Gastroesophageal sphincter (tissue), 4 donors: ENCODE measurements at regions not wholly inside any gene's neighbourhood (a gene's known extent, or its start where the extent isn't known, plus 50 kb on each side); places are given as distances from the start of the nearest gene placed in this dataset.

Source experiments
- ATAC-seq: fragments of 150-250 bp; one replicate; pipeline ENCODE4 v1.9.1; 2016; ENCODE audit warnings: mild to moderate bottlenecking, moderate library complexity
- H3K27ac ChIP-seq, 4 donors: fragments of 200-600 bp; sonication (generic) in 3 of 4; 1 replicate in 3 of 4; 2 replicates in 1 of 4; pipeline ENCODE4 v1.5.1; 2016 to 2019
- H3K27me3 ChIP-seq: fragments of 200-600 bp; sonication (generic); one replicate; pipeline ENCODE4 v1.5.1; 2019
- H3K36me3 ChIP-seq, 2 donors: fragments of 200-600 bp; sonication (generic); one replicate each; pipeline ENCODE4 v1.5.1; 2019; ENCODE audit warnings: control low read depth in 1 of 2
- H3K4me1 ChIP-seq, 3 donors: fragments of 200-600 bp; sonication (generic); 1 replicate in 2 of 3; 2 replicates in 1 of 3; pipeline ENCODE4 v1.5.1; 2016 to 2019; ENCODE audit warnings: control low read depth in 2 of 3
- H3K4me3 ChIP-seq, 2 donors: fragments of 200-600 bp; sonication (generic); one replicate each; pipeline ENCODE4 v1.5.1; 2019; ENCODE audit warnings: mild to moderate bottlenecking in 1 of 2, moderate library complexity in 1 of 2
- H3K9me3 ChIP-seq, 3 donors: fragments of 200-600 bp; sonication (generic); one replicate each; pipeline ENCODE4 v1.5.1; 2017 to 2019; ENCODE audit warnings: control low read depth in 2 of 3
- CTCF ChIP-seq, 4 experiments: fragments of 200-600 bp in 2 of 4; fragments of 450-650 bp in 2 of 4; sonication (generic) in 1 of 4; IDR thresholded peaks; one replicate each; pipeline ENCODE4 v1.5.1; 2017 to 2019; ENCODE audit warnings: antibody characterized with exemption in 4 of 4, mild to moderate bottlenecking in 2 of 4, moderate library complexity in 2 of 4
- EP300 ChIP-seq: sonication (generic); formaldehyde crosslinking; IDR thresholded peaks from one replicate; pipeline ENCODE4 v1.6.1; 2017; ENCODE audit warnings: antibody characterized with exemption, mild to moderate bottlenecking
- POLR2A ChIP-seq, 2 donors: fragments of 450-650 bp; IDR thresholded peaks; one replicate each; pipeline ENCODE4 v1.6.1; 2017; ENCODE audit warnings: antibody characterized with exemption in 2 of 2, mild to moderate bottlenecking in 2 of 2, moderate library complexity in 1 of 2
- POLR2AphosphoS5 ChIP-seq: sonication (generic); formaldehyde crosslinking; IDR thresholded peaks from one replicate; pipeline ENCODE4 v1.6.1; 2017; ENCODE audit warnings: antibody characterized with exemption
- WGBS, 2 donors: methylation state at CpG; one replicate each; pipeline ENCODE4 v1.1.5; 2018; ENCODE audit warnings: low coverage in 1 of 2; 5-methylcytosine and 5-hydroxymethylcytosine counted together

- no peak for TF ChIP-seq POLR2A (IDR thresholded peaks at IDR 0.05)
- TF ChIP-seq CTCF (IDR thresholded peaks at IDR 0.05), result no peak
- TF ChIP-seq EP300, result no peak
- no peak for TF ChIP-seq POLR2AphosphoS5
- Histone ChIP-seq H3K27ac (no peak overlapping the region), H3K9me3 (no peaks in the 10 kb centered on the region), H3K4me1 (no peaks in the 10 kb centered on the region), H3K27me3 (peaks cover 13% of the 10 kb centered on the region), H3K4me3 (no peak overlapping the region), H3K36me3 (no peaks in the 10 kb centered on the region)
- no peak for ATAC-seq
- 96% methylated on average over 4 of the region's 10 CpGs; no CpG with 5 or more reads in 1 of the 2 donors for WGBS, 2 donors
Measured at GRCh38 chr6:44642870-44643522, 255.5 kb downstream of the CDC5L start.

- Histone ChIP-seq H3K27ac (no peak overlapping the region), H3K9me3 (no peaks in the 10 kb centered on the region), H3K27me3 (peaks cover 13% of the 10 kb centered on the region), H3K36me3 (no peaks in the 10 kb centered on the region), H3K4me1 (no peaks in the 10 kb centered on the region), H3K4me3 (no peak overlapping the region)
- TF ChIP-seq CTCF (IDR thresholded peaks at IDR 0.05), result no peak
- TF ChIP-seq POLR2AphosphoS5, result no peak
- TF ChIP-seq EP300, result no peak
- no peak for TF ChIP-seq POLR2A (IDR thresholded peaks at IDR 0.05)
- WGBS, 2 donors, result 60 to 80% methylated on average over 1 to 5 of the region's 6 CpGs
- ATAC-seq, result no peak
Measured at GRCh38 chr6:44645276-44645675, 257.8 kb downstream of the CDC5L start.

GRCh38 chr6:44646355-44646754, 258.8 kb downstream of the CDC5L start:
- no peak for ATAC-seq
- H3K27ac ChIP-seq, result no peak overlapping the region
- H3K4me1 ChIP-seq, result no peaks in the 10 kb centered on the region
- peaks cover 13% of the 10 kb centered on the region for H3K27me3 ChIP-seq
- H3K4me3 ChIP-seq, result no peak overlapping the region
- H3K36me3 ChIP-seq, result no peaks in the 10 kb centered on the region
- WGBS, 2 donors, result 62 to 96% methylated on average over 3 to 5 of the region's 5 CpGs
- no peak for TF ChIP-seq POLR2A (IDR thresholded peaks at IDR 0.05)
- no peak for TF ChIP-seq EP300
- no peak for TF ChIP-seq CTCF (IDR thresholded peaks at IDR 0.05)
- TF ChIP-seq POLR2AphosphoS5, result no peak
- H3K9me3 ChIP-seq, result no peaks in the 10 kb centered on the region

- Histone ChIP-seq H3K36me3 (no peaks in the 10 kb centered on the region), H3K27ac (no peak overlapping the region), H3K4me1 (peaks cover 0 to 12% (median 4%) of the 10 kb centered on the region in 3 donors), H3K4me3 (no peak overlapping the region), H3K9me3 (no peaks in the 10 kb centered on the region), H3K27me3 (peaks cover 13% of the 10 kb centered on the region)
- TF ChIP-seq EP300 (no peak), POLR2A (IDR thresholded peaks at IDR 0.05) (no peak), POLR2AphosphoS5 (no peak), CTCF (IDR thresholded peaks at IDR 0.05) (no peak)
- ATAC-seq, result peak; percentile 58
- WGBS, 2 donors, result 24 to 33% methylated on average over 4 of the region's 4 CpGs
Measured at GRCh38 chr6:44649365-44650025, 262.0 kb downstream of the CDC5L start.

- TF ChIP-seq POLR2A (IDR thresholded peaks at IDR 0.05) (no peak), POLR2AphosphoS5 (no peak)
- ATAC-seq, result no peak
- 73 to 98% methylated on average over 3 to 5 of the region's 6 CpGs for WGBS, 2 donors
Measured at GRCh38 chr6:44650495-44650894, 263.0 kb downstream of the CDC5L start.

More at GRCh38 chr6:44650495-44650894, 263.0 kb downstream of the CDC5L start:
- H3K27ac ChIP-seq, result no peak overlapping the region
- H3K36me3 ChIP-seq, result no peaks in the 10 kb centered on the region
- no peaks in the 10 kb centered on the region for H3K9me3 ChIP-seq
- peaks cover 13% of the 10 kb centered on the region for H3K27me3 ChIP-seq
- no peak overlapping the region for H3K4me3 ChIP-seq
- peaks cover 0 to 20% (median 4%) of the 10 kb centered on the region in 3 donors for H3K4me1 ChIP-seq
